ENCODE measurements at regions not wholly inside any gene's neighbourhood (a gene's known extent, or its start where the extent isn't known, plus 50 kb on each side); places are given as distances from the start of the nearest gene placed in this dataset.

- TF ChIP-seq CUX1 (IDR thresholded peaks at IDR 0.05; ENCODE audit: insufficient replicate concordance, low read depth, low read length): no peak
- TF ChIP-seq NFYA (IDR thresholded peaks at IDR 0.05; ENCODE audit: borderline replicate concordance, low read depth, low read length): no peak
- TF ChIP-seq CBX3 (IDR thresholded peaks at IDR 0.05; ENCODE audit: borderline replicate concordance, low read depth): no peak
- no peak for TF ChIP-seq PBX3 (IDR thresholded peaks at IDR 0.05; ENCODE audit: insufficient replicate concordance, low read depth, low read length)
- no peak for TF ChIP-seq EP300 (IDR thresholded peaks at IDR 0.05; ENCODE audit: borderline replicate concordance in 1 of 2, control insufficient read depth in 1 of 2, low read depth in 2 of 2, low read length in 2 of 2)
- no peak for TF ChIP-seq ATF2 (IDR thresholded peaks at IDR 0.05; ENCODE audit: low read length)
- TF ChIP-seq NFYB (IDR thresholded peaks at IDR 0.05; ENCODE audit: insufficient read depth, low read depth, low read length): no peak
- no peak for TF ChIP-seq ZNF274 (IDR thresholded peaks at IDR 0.05; ENCODE audit: insufficient read depth, insufficient read length)
Observed at GRCh38 chr1:173266841-173267240, 59.7 kb upstream of the TNFSF4 start (continued).

Measured in GM12878 (cell line).